Jurkat, Clone E6-1 (cell line): ENCODE measurements at regions not wholly inside any gene's neighbourhood (a gene's known extent, or its start where the extent isn't known, plus 50 kb on each side); places are given as distances from the start of the nearest gene placed in this dataset.
"Not testable (repeated sequence)": the region's sequence is repeated elsewhere in the genome, so short reads cannot be mapped to it uniquely, and the experiment has no call there.

Experiments used
- DNase-seq: peaks from one replicate; pipeline ENCODE4 v3.0.0-alpha.2; 2011; ENCODE audit warnings: low read depth, low spot score
- H3K4me3 ChIP-seq: 2 replicates; pipeline ENCODE4 v1.5.1; 2011; ENCODE audit warnings: mild to moderate bottlenecking, low read length, control low read depth, moderate library complexity

DNA sequence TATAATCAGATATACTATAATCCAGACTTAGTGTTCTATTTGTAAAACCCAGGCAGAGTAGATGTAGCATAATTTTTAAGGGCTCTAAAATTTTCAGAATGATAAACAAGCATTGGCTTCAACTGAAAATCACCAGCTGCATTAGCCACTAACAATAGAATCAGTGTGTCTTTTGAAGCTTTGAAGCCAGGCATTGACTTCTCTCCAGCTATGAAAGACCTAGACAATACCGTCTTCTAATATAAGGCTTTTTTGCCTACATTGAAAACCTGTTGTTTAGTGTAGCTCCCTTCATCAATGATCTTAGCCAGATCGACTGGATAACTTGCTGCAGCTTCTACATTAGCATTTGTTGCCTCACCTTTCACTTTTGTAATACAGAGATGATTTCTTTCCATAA is 1877.3 kb upstream of the ACO1 start:
- no peak for DNase-seq
- no peak overlapping the region for H3K4me3 ChIP-seq

- DNase-seq = no peak
- H3K4me3 ChIP-seq = no peak overlapping the region
Measured at GRCh38 chr9:30511666-30512065, 1872.8 kb upstream of the ACO1 start.

DNA sequence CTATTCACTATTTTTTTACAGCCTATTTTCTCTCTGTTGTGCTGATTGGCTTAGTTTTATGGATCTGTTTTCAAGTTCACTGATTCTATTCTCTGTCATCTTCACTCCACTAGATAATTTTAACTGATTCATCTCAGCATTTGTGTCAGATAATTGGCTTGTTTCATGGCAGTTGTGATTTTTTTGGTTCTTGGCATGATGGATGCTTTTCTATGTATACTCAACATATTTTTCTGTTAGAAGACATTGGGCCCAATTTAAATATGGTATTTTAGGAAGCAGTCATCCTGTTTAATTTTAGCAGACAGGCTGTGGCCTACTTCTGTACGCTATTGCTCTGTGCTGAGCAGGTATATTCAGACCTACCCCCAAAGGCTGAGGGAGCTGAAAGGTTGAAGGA is 1865.3 kb upstream of the ACO1 start:
- H3K4me3 ChIP-seq = no peak overlapping the region
- no peak for DNase-seq

DNA sequence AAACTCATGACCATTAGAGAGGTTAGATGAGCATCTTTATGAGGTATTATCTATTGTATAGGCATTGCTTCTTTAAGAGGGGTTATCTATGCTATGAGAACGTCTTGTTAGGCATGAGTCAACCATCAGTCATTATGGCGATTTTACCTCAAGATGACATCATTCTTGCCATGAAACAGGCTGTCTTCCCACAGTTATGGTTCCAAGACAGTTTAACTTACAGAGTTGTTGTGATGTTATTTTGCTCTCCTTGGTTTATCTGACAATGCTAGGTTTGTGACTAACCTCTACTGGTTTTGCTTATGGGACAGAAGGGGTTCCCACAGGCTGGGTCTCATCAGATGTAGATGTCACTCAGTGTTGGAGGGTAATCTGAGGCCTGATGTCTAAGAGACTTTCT is 1864.7 kb upstream of the ACO1 start:
- DNase-seq = no peak
- H3K4me3 ChIP-seq = no peak overlapping the region

GRCh38 chr9:30522061-30522460 is 1862.4 kb upstream of the ACO1 start:
- H3K4me3 ChIP-seq = no peak overlapping the region
- DNase-seq = no peak

- H3K4me3 ChIP-seq = no peak overlapping the region
- no peak for DNase-seq
Measured at GRCh38 chr9:30522486-30522885, 1862.0 kb upstream of the ACO1 start.

- no peak for DNase-seq
Measured at GRCh38 chr9:30524311-30524710, 1860.1 kb upstream of the ACO1 start.

GRCh38 chr9:30534455-30534854 is 1850.0 kb upstream of the ACO1 start:
- no peak overlapping the region for H3K4me3 ChIP-seq
- DNase-seq = no peak

More at GRCh38 chr9:30524311-30524710, 1860.1 kb upstream of the ACO1 start:
- H3K4me3 ChIP-seq = no peak overlapping the region

GRCh38 chr9:30534896-30535295 is 1849.5 kb upstream of the ACO1 start:
- no peak overlapping the region for H3K4me3 ChIP-seq
- no peak for DNase-seq

DNA sequence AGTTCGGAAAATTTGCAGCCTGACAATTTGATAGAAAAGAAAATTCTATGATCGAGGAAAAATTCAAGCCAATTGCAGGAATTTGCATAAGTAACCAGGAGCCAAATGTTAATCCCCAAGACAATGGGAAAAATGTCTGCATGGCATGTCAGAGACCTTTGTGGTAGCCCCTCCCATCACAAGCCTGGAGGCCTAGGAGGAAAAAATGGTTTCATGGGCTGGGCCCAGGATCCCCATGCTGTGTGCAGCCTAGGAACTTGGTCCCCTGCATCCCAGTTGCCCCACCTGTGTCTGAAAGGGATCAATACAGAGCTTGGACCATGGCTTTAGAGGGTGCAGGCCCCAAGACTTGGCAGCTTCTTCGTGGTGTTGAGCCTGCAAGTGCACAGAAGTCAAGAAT is 1847.9 kb upstream of the ACO1 start:
- DNase-seq = no peak
- H3K4me3 ChIP-seq = no peak overlapping the region

GRCh38 chr9:30539696-30540095 is 1844.7 kb upstream of the ACO1 start:
- H3K4me3 ChIP-seq, DNase-seq: not testable (repeated sequence)

DNA sequence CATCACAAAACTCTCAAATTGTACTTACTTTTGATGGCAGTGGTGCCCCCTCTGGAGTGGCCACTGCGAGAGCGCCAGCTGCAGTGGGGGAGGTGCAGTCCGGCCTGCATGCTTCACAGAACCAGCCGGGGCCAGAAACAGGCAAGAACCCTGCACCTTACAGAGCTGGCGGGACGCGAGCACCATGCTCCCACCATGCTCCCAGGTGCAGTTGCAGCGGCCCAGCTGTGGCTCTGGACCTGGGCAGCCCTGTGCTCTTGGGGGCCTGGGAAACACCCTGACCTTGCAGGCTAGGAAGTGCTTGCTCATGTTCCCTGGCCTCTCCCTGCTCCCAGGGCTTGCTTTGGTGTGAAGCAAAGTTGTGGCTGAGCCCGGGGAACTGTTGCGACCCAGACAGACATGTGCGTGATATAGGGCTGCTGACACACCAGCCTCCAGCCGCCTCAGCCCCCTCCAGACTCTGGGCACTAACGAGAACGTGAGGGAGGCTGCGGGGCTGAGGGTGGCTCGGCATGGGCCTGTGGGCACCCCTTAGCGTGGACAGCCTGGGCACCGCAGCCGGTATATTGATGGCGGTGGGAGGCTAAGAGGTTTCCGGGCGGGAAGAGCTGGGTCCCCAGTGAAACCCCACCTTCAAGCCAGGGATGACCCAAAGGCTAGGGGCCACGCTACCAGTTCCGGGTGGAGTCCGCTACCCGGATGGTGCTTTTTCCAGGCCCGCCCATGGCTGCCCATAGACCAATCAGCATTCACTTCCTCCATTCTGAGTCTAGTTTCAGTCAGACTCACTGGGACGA is 1809.9 kb upstream of the ACO1 start:
- no peak overlapping the region for H3K4me3 ChIP-seq
- no peak for DNase-seq

DNA sequence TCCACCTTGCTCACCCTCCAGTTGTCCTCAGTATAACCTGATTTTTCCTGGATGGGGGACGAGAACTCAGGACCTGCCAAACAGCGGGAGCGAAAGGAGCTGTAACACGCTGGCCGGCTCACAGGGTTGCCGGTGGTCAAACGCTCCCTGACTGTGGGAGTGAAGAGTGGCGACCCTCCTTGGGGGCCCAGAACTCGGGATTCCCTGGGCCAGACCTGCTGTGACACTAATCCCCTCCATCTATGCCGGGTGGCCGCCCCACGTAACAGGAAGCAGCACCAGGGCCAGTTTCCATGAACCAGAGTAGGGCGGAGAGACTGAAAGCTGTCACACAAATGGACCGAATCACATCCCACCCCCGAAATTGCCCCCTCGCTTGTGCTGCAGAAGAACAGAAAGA is 1809.2 kb upstream of the ACO1 start:
- H3K4me3 ChIP-seq = no peak overlapping the region
- DNase-seq = no peak

- no peak for DNase-seq
- H3K4me3 ChIP-seq = no peak overlapping the region
Measured at GRCh38 chr9:30575691-30576090, 1808.8 kb upstream of the ACO1 start.

- DNase-seq = no peak
- H3K4me3 ChIP-seq = no peak overlapping the region
Measured at GRCh38 chr9:30579810-30580209, 1804.6 kb upstream of the ACO1 start.

DNA sequence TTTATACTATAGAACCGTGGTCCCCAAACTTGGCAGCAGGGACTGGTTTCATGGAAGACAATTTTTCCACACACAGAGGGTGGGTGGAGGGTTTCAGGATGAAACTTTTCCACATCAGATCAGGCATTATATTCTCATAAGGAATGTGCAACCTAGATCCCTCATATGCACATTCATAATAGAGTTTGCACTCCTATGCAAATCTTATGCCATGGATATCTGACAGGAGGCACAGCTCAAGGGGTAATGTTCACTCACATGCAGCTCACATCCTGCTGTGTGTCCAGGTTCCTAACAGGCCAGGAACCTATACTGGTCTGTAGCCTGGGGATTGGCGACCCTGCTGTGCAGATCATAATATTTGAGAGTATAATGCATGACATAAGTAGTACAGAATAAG is 1802.2 kb upstream of the ACO1 start:
- no peak for DNase-seq
- H3K4me3 ChIP-seq = no peak overlapping the region

GRCh38 chr9:30584559-30584958 is 1799.9 kb upstream of the ACO1 start:
- no peak overlapping the region for H3K4me3 ChIP-seq
- DNase-seq = no peak

- DNase-seq = no peak
- H3K4me3 ChIP-seq = no peak overlapping the region
Measured at GRCh38 chr9:30591461-30591860, 1793.0 kb upstream of the ACO1 start.

DNA sequence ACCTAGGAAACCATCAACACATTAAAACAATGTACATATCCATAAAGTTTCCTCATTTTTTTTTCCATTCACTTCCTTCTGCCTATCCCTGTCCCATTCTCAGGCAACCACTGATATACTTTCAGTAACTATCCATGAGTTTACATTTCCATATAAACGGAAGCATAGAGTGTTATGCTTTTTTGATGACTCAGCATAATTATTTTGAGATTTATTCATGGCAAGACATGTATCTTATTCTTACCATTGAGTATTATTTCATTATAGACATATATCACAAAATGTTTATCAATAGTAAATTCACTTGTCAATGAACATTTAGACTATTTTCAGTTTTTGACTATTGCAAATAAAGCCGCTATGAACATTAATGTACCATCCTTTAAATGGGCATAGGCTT is 1786.8 kb upstream of the ACO1 start:
- DNase-seq = no peak
- H3K4me3 ChIP-seq = no peak overlapping the region

GRCh38 chr9:30605936-30606335 is 1778.5 kb upstream of the ACO1 start:
- DNase-seq = no peak
- H3K4me3 ChIP-seq = no peak overlapping the region

- no peak for DNase-seq
- H3K4me3 ChIP-seq = no peak overlapping the region
Measured at GRCh38 chr9:30609713-30610112, 1774.7 kb upstream of the ACO1 start.
